GM12878 (cell line): ENCODE measurements at regions not wholly inside any gene's neighbourhood (a gene's known extent, or its start where the extent isn't known, plus 50 kb on each side); places are given as distances from the start of the nearest gene placed in this dataset.

ENCODE experiments used
- EGR1 ChIP-seq, 2 experiments: IDR thresholded peaks; 1 replicate in 1 of 2; 2 replicates in 1 of 2; pipeline ENCODE4 v1.6.1; 2011 to 2012; ENCODE audit warnings: low read depth in 2 of 2, low read length in 2 of 2, borderline replicate concordance in 1 of 2, mild to moderate bottlenecking in 1 of 2, moderate library complexity in 1 of 2
- NR2F1 ChIP-seq: fragments of 450-650 bp; conservative IDR thresholded peaks from 2 replicates; pipeline ENCODE4 v1.6.1; 2017; ENCODE audit warnings: mild to moderate bottlenecking

- no peak for TF ChIP-seq EGR1 (IDR thresholded peaks at IDR 0.05; ENCODE audit: borderline replicate concordance in 1 of 2, low read depth in 2 of 2, low read length in 2 of 2)
- TF ChIP-seq NR2F1: no peak
Observed at GRCh38 chr7:81516898-81517297, 252.9 kb downstream of the HGF start.
